ENCODE measurements at regions not wholly inside any gene's neighbourhood (a gene's known extent, or its start where the extent isn't known, plus 50 kb on each side); places are given as distances from the start of the nearest gene placed in this dataset.
"Not testable (repeated sequence)": the region's sequence is repeated elsewhere in the genome, so short reads cannot be mapped to it uniquely, and the experiment has no call there.

DNA sequence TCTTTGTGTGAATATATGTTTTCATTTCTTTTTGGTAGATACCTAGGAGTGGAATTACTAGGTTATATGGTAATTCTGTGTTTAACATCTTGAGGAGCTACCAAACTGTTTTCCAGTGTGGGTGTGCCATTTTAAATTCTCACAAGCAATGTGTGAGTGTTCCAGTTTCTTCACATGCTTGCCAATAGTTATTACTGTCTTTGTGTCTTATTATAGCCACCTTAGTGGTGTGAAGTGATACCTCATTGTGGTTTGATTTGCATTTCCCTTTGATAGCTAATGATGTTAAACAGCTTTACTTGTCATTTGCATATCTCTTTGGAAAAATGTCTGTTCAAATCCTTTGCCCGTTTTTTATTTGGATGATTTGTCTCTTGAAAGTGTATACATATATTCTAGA is 513.0 kb downstream of the TMEM38B start:
- H3K36me3 ChIP-seq (ENCODE audit: insufficient read depth, low read length) = no peaks in the 10 kb centered on the region
- DNase-seq (ENCODE audit: low read depth, low spot score) = no peak
- TF ChIP-seq POLR2AphosphoS5 (IDR thresholded peaks at IDR 0.05; ENCODE audit: borderline replicate concordance, low read depth, low read length) (no peak), FOXP2 (optimal IDR thresholded peaks at IDR 0.05; ENCODE audit: control extremely low read depth, extremely low read length, insufficient read depth) (no peak), EZH2 (IDR thresholded peaks at IDR 0.05) (no peak)
- H3K9ac ChIP-seq (ENCODE audit: insufficient read length) = no peak overlapping the region
- no peak overlapping the region for H3K27ac ChIP-seq
- no peak overlapping the region for H3K4me3 ChIP-seq
- H3K9me3 ChIP-seq (ENCODE audit: low read depth, low read length) = no peaks in the 10 kb centered on the region

DNA sequence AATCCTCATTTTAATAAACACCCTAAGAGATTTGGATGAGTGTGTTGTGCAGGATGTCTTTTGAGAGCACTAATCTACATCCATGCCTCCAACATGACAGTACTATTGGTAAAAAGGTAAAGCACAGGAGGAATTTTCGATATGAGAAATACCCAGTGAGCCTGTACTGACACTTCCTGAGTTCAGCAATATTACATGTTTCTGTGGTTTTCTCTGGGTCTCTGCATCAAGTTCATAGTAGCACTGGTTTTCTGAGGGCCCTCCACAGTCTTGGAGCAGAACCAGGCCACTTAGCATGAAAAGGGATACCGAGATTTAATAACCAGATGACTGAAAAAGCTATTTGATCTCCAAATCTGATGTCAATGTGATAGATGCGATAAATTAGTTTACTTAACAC is 524.1 kb downstream of the TMEM38B start:
- Histone ChIP-seq H3K9me3 (ENCODE audit: low read depth, low read length) (no peaks in the 10 kb centered on the region), H3K4me3 (no peak overlapping the region), H3K36me3 (ENCODE audit: insufficient read depth, low read length) (no peaks in the 10 kb centered on the region), H3K27ac (no peak overlapping the region), H3K9ac (ENCODE audit: insufficient read length) (no peak overlapping the region)
- TF ChIP-seq POLR2AphosphoS5 (IDR thresholded peaks at IDR 0.05; ENCODE audit: borderline replicate concordance, low read depth, low read length) (no peak), FOXP2 (optimal IDR thresholded peaks at IDR 0.05; ENCODE audit: control extremely low read depth, extremely low read length, insufficient read depth) (no peak), EZH2 (IDR thresholded peaks at IDR 0.05) (no peak)
- DNase-seq (ENCODE audit: low read depth, low spot score) = no peak

DNA sequence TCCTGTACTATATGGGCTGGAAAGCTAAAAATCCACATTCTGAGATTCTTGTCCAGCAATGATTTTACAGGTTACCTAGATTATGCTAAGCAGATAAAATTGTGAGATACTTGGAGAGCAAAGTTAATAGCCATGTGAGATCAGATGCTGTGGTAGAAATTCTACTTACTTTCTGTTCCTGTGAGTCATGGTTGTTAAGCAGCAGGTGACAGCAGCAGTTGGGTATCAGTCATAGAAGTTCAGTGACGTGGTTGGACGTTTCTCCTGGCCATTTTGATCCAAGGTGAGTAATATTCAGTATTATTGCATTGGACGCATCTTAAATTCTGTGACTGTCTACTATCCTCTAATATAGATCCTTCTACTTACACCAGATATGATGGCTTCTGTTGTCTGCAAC is 524.5 kb downstream of the TMEM38B start:
- DNase-seq (ENCODE audit: low read depth, low spot score) = no peak
- Histone ChIP-seq H3K9ac (ENCODE audit: insufficient read length) (no peak overlapping the region), H3K4me3 (no peak overlapping the region), H3K9me3 (ENCODE audit: low read depth, low read length) (no peaks in the 10 kb centered on the region), H3K36me3 (ENCODE audit: insufficient read depth, low read length) (no peaks in the 10 kb centered on the region), H3K27ac (no peak overlapping the region)
- TF ChIP-seq FOXP2 (optimal IDR thresholded peaks at IDR 0.05; ENCODE audit: control extremely low read depth, extremely low read length, insufficient read depth) (no peak), POLR2AphosphoS5 (IDR thresholded peaks at IDR 0.05; ENCODE audit: borderline replicate concordance, low read depth, low read length) (no peak), EZH2 (IDR thresholded peaks at IDR 0.05) (no peak)

DNA sequence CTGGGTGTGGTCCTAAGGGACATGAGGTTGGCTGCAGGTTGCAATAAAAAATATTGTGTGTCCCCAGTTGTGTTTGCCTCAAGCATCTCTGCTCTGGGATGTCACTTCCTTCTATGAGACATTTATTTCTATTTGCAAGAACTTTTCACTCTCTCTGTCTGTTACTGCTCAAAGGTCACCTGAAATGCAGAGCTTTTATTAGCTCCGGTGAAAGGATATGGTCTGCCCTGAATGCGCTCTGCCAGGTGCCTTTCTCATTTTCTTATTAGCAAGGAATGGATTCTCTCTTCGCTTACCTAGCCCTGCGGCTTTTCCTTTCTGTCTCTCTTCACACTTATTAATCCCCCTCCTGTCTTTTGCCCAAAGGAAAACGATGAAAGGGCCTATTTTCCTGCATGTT is 526.1 kb downstream of the TMEM38B start:
- no peak overlapping the region for H3K4me3 ChIP-seq
- H3K9me3 ChIP-seq (ENCODE audit: low read depth, low read length) = no peaks in the 10 kb centered on the region
- H3K9ac ChIP-seq (ENCODE audit: insufficient read length) = no peak overlapping the region
- H3K36me3 ChIP-seq (ENCODE audit: insufficient read depth, low read length) = no peaks in the 10 kb centered on the region
- DNase-seq (ENCODE audit: low read depth, low spot score) = no peak
- no peak for TF ChIP-seq FOXP2 (optimal IDR thresholded peaks at IDR 0.05; ENCODE audit: control extremely low read depth, extremely low read length, insufficient read depth)
- no peak for TF ChIP-seq POLR2AphosphoS5 (IDR thresholded peaks at IDR 0.05; ENCODE audit: borderline replicate concordance, low read depth, low read length)
- TF ChIP-seq EZH2 (IDR thresholded peaks at IDR 0.05) = no peak
- H3K27ac ChIP-seq = no peak overlapping the region

DNA sequence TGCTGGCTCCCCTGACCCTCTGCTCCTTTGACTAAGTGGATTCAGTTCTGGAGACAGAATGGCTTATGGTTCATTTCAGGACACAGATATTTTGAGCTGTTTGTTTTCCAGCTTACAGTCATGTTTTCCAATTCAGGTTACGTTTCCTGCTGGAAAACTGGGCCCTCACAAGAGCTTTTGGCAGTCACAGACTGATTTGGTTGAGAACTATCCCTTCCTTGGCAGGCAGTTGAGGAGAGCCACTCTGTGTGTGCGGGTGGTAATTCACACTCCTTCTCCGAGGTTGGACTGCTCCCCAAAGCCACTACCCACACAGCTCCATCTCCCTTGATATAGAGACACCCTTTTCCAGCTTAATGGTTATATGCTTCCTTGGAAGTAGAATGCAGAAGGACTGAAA is 534.5 kb downstream of the TMEM38B start:
- no peak overlapping the region for H3K27ac ChIP-seq
- H3K9ac ChIP-seq (ENCODE audit: insufficient read length) = no peak overlapping the region
- DNase-seq (ENCODE audit: low read depth, low spot score) = no peak
- TF ChIP-seq EZH2 (IDR thresholded peaks at IDR 0.05) = no peak
- no peak for TF ChIP-seq FOXP2 (optimal IDR thresholded peaks at IDR 0.05; ENCODE audit: control extremely low read depth, extremely low read length, insufficient read depth)
- no peak for TF ChIP-seq POLR2AphosphoS5 (IDR thresholded peaks at IDR 0.05; ENCODE audit: borderline replicate concordance, low read depth, low read length)
- no peak overlapping the region for H3K4me3 ChIP-seq
- H3K9me3 ChIP-seq (ENCODE audit: low read depth, low read length) = no peaks in the 10 kb centered on the region
- no peaks in the 10 kb centered on the region for H3K36me3 ChIP-seq (ENCODE audit: insufficient read depth, low read length)

DNA sequence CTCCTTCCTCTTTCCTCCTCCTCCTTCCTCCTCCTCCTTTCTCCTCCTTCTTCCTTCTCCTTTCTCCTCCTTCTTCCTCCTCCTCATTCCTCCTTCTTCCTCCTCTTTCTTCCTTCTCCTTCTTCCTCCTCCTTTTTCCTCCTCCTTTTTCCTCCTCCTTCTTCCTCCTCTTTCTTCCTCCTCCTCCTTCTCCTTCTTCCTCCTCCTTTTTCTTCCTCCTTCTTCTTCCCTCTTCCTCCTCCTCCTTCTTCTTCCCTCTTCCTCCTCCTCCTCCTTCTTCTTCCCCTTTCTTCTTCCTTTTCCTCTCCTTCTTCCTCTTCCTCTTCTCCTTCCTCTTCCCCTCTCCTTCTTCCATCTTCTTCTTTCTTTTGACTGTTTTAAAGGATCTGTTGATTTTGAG is 538.8 kb downstream of the TMEM38B start:
- no peak overlapping the region for H3K4me3 ChIP-seq
- TF ChIP-seq FOXP2 (optimal IDR thresholded peaks at IDR 0.05; ENCODE audit: control extremely low read depth, extremely low read length, insufficient read depth) (no peak), EZH2 (IDR thresholded peaks at IDR 0.05) (no peak), POLR2AphosphoS5 (IDR thresholded peaks at IDR 0.05; ENCODE audit: borderline replicate concordance, low read depth, low read length) (no peak)
- DNase-seq (ENCODE audit: low read depth, low spot score) = no peak
- H3K36me3 ChIP-seq (ENCODE audit: insufficient read depth, low read length) = no peaks in the 10 kb centered on the region
- no peaks in the 10 kb centered on the region for H3K9me3 ChIP-seq (ENCODE audit: low read depth, low read length)
- H3K9ac ChIP-seq (ENCODE audit: insufficient read length) = no peak overlapping the region
- no peak overlapping the region for H3K27ac ChIP-seq

DNA sequence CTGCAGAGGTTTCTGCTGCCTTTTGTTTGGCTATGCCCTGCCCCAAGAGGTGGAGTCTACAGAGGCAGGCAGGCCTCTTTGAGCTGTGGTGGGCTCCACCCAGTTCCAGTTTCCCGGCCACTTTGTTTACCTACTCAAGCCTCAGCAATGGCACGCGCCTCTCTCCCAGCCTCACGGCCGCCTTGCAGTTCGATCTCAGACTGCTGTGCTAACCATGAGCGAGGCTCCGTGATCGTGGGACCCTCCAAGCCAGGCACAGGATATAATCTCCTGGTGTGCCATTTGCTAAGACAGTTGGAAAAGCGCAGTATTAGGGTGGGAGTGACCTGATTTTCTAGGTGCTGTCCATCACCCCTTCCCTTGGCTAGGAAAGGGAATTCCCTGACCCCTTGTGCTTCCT is 566.6 kb downstream of the TMEM38B start:
- DNase-seq (ENCODE audit: low read depth, low spot score); H3K9me3 ChIP-seq (ENCODE audit: low read depth, low read length); H3K4me3 ChIP-seq; H3K36me3 ChIP-seq (ENCODE audit: insufficient read depth, low read length); H3K27ac ChIP-seq; H3K9ac ChIP-seq (ENCODE audit: insufficient read length): not testable (repeated sequence)

DNA sequence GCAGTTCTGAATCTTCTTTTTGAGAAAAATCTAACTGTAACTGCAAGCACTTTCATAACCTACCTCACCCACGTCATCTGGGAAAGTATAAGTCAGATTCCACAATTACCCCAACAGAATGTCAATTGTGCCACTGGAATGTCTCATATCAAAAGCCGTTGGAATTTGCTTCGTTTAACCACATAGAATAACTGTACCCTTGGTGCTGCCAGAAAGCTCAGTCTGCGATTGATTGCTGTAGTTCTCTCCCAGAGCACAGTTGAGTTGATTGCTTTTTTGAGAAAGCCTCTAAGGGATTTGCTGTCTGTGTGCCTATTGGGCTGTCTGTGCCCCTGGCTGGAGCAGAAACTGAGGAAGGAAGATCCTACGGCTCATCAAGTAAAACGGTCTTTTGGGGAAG is 583.6 kb downstream of the TMEM38B start:
- H3K9me3 ChIP-seq (ENCODE audit: low read depth, low read length) = no peaks in the 10 kb centered on the region
- H3K27ac ChIP-seq = no peak overlapping the region
- H3K36me3 ChIP-seq (ENCODE audit: insufficient read depth, low read length) = no peaks in the 10 kb centered on the region
- no peak for DNase-seq (ENCODE audit: low read depth, low spot score)
- no peak overlapping the region for H3K4me3 ChIP-seq
- TF ChIP-seq POLR2AphosphoS5 (IDR thresholded peaks at IDR 0.05; ENCODE audit: borderline replicate concordance, low read depth, low read length) = no peak
- TF ChIP-seq EZH2 (IDR thresholded peaks at IDR 0.05) = no peak
- TF ChIP-seq FOXP2 (optimal IDR thresholded peaks at IDR 0.05; ENCODE audit: control extremely low read depth, extremely low read length, insufficient read depth) = no peak
- H3K9ac ChIP-seq (ENCODE audit: insufficient read length) = no peak overlapping the region

DNA sequence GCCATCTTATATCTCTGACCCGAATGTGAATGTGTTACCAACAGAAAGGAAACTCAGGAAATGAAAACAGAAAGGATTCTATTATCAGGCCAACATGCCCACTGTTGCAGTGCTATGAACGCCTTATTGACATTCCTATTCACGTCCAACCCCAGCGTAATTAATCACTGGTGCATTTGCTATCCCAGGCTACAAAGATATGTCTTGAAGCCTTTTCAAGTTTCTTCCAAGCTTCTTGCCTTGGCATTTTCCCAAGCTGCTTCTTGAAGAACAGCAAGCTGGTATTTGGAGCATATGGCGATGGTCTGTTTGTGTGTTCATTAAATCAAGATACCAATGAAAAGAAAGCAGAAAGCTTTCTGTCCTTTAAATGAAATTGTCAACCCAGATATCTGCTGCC is 579.2 kb upstream of the ZNF462 start:
- Histone ChIP-seq H3K36me3 (ENCODE audit: insufficient read depth, low read length) (no peaks in the 10 kb centered on the region), H3K27ac (no peak overlapping the region), H3K9me3 (ENCODE audit: low read depth, low read length) (no peaks in the 10 kb centered on the region), H3K9ac (ENCODE audit: insufficient read length) (no peak overlapping the region), H3K4me3 (no peak overlapping the region)
- TF ChIP-seq EZH2 (IDR thresholded peaks at IDR 0.05) (no peak), FOXP2 (optimal IDR thresholded peaks at IDR 0.05; ENCODE audit: control extremely low read depth, extremely low read length, insufficient read depth) (no peak), POLR2AphosphoS5 (IDR thresholded peaks at IDR 0.05; ENCODE audit: borderline replicate concordance, low read depth, low read length) (no peak)
- DNase-seq (ENCODE audit: low read depth, low spot score) = no peak

Data from SK-N-MC (cell line).